HG03378 (cell line): ENCODE measurements at regions not wholly inside any gene's neighbourhood (a gene's known extent, or its start where the extent isn't known, plus 50 kb on each side); places are given as distances from the start of the nearest gene placed in this dataset.

Experiments
- ATAC-seq: cut with Tn5 transposase; IDR thresholded peaks from one replicate; pipeline ENCODE4 v1.9.1; 2021; ENCODE audit warnings: mild to moderate bottlenecking, moderate library complexity; ENCODE audit not compliant: unreplicated experiment

GRCh38 chr4:16952462-16952871, 54.0 kb upstream of the LDB2 start:
- no peak for ATAC-seq
